ENCODE measurements at regions not wholly inside any gene's neighbourhood (a gene's known extent, or its start where the extent isn't known, plus 50 kb on each side); places are given as distances from the start of the nearest gene placed in this dataset.

GRCh38 chr1:229964281-229964680 is 102.8 kb upstream of the GALNT2 start:
- TF ChIP-seq CTCF (IDR thresholded peaks at IDR 0.05), result no peak
- TF ChIP-seq POLR2A (IDR thresholded peaks at IDR 0.05), result no peak
